BJ (cell line): ENCODE measurements at regions not wholly inside any gene's neighbourhood (a gene's known extent, or its start where the extent isn't known, plus 50 kb on each side); places are given as distances from the start of the nearest gene placed in this dataset. TPM values are rescaled to one million over a fixed set of nuclear protein-coding genes. Genes with fewer than 3 reads are reported as not detected.

Experiments
- CTCF ChIA-PET: fragments of 350-600 bp; formaldehyde crosslinking; extraction: SDS; loops from one replicate; lab custom pipeline; 2021; ENCODE audit warnings: antibody characterized with exemption, inconsistent platforms; lab: Yijun Ruan, JAX
- POLR2A ChIA-PET: fragments of 300-600 bp; sonication (Branson Sonifier 250); formaldehyde crosslinking; extraction: SDS; loops from one replicate; lab custom pipeline; 2021; ENCODE audit warnings: antibody characterized with exemption; lab: Charles Lee
- DNase-seq: peaks from one replicate; pipeline ENCODE4 v3.0.0-alpha.2; 2011; ENCODE audit warnings: low read depth
- H3K27me3 ChIP-seq: 2 replicates; pipeline ENCODE4 v1.6.0; 2011; ENCODE audit warnings: low read length; ENCODE audit not compliant: control insufficient read depth, insufficient read depth
- H3K36me3 ChIP-seq: 2 replicates; pipeline ENCODE4 v1.5.1; 2011; ENCODE audit warnings: low read length; ENCODE audit not compliant: control insufficient read depth, insufficient read depth
- H3K4me3 ChIP-seq: 2 replicates; pipeline ENCODE4 v1.5.1; 2011; ENCODE audit warnings: low read depth, mild to moderate bottlenecking, control low read depth, low read length
- small RNA-seq: library from RNA; depleted of rRNA; stranded (forward); fragments of <200 nt; gene quantifications from one replicate; pipeline ENCODE3, GENCODE V24; 2012; ENCODE audit warnings: low replicate concordance, low read depth; ENCODE audit not compliant: insufficient read length
- TF ChIP-seq, protein P1 (sequence below): IDR thresholded peaks from 2 replicates; pipeline ENCODE4 v1.5.1; 2011; ENCODE audit warnings: low read depth, mild to moderate bottlenecking, control low read depth, inconsistent platforms, low read length, moderate library complexity; ENCODE audit not compliant: insufficient read depth

DNA sequence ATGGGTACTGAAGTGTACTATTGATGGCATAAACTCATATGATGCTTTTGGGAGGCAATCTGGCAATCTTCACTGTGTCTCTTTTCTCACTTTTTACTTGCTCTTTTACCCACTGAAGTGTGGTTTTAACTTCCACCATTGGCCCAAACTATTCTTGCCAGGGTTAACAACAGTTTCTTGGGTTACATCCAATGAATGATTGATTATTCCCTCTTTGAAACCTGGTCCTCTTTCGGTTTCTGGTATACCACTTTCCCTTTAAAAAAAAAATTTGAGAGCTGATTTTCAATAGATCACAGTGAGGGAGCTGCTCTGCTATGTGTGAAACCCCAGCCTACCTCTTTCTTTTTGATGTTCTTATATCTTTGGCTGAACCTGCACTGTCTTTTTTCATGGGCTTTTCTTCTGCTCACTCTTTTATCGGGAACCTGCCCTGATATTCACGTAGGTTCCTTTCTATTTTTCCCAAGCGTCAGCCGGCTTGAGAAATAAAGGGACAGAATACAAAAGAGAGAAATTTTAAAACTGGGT, 56.1 kb upstream of the OR4E1 start:
- POLR2A ChIA-PET, result no interaction called here
- Histone ChIP-seq H3K36me3 (no peaks in the 10 kb centered on the region), H3K4me3 (no peak overlapping the region), H3K27me3 (no peaks in the 10 kb centered on the region)
- CTCF ChIA-PET, result no interaction called here
- DNase-seq, result no peak
- TF ChIP-seq, protein P1, sequence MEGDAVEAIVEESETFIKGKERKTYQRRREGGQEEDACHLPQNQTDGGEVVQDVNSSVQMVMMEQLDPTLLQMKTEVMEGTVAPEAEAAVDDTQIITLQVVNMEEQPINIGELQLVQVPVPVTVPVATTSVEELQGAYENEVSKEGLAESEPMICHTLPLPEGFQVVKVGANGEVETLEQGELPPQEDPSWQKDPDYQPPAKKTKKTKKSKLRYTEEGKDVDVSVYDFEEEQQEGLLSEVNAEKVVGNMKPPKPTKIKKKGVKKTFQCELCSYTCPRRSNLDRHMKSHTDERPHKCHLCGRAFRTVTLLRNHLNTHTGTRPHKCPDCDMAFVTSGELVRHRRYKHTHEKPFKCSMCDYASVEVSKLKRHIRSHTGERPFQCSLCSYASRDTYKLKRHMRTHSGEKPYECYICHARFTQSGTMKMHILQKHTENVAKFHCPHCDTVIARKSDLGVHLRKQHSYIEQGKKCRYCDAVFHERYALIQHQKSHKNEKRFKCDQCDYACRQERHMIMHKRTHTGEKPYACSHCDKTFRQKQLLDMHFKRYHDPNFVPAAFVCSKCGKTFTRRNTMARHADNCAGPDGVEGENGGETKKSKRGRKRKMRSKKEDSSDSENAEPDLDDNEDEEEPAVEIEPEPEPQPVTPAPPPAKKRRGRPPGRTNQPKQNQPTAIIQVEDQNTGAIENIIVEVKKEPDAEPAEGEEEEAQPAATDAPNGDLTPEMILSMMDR, result no peak

DNA sequence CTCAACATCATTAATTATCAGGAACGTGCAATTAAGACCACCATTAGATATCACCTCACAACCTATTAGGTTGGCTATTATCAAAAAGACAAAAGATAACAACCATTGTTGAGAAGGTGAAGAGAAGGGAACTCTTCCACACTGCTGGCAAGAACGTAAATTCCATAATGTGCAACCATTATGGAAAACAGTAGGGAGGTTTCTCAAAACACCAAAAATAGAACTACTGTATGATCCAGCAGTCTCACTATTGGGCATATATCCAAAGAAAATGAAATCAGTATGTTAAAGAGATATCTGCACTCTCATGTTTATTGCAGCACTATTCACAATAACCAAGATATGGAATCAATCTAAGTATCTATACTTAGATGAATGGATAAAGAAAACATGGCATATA, 51.6 kb upstream of the OR4E1 start:
- POLR2A ChIA-PET, result no interaction called here

DNA sequence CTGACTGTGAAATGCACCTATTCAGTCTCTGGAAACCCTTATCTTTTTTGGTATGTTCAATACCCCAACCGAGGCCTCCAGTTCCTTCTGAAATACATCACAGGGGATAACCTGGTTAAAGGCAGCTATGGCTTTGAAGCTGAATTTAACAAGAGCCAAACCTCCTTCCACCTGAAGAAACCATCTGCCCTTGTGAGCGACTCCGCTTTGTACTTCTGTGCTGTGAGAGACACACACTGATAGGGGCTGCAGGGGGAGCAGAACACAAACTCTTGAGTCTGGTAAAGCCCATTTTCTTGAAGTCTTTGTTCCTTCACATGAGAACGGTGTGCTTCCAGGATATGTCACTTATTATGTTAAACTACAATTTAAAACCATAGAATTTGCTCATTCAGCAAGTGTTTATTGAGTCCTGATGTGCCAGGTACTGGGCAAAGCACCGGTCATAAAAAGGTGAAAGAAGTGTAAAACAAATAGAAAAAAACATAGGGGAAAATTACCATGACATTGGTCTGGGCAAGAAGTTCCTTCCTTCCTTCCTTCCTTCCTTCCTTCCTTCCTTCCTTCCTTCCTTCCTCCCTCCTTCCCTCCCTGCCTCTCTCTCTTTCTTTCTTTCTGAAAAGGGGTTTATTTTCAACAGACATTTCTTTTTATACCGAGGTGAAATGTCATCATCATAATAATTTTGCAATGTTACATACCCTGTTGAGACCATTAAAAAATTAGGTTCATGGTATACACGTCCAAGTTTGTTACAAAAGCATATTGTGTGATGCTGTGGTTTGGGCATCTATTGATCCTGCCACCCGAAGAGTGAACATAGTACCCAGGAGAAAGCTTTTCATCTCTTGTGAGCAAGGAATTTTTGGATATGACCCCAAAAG, 50.7 kb upstream of the OR4E1 start:
- Histone ChIP-seq H3K4me3 (no peak overlapping the region), H3K36me3 (no peaks in the 10 kb centered on the region), H3K27me3 (no peaks in the 10 kb centered on the region)
- DNase-seq, result no peak
- POLR2A ChIA-PET, result no interaction called here
- CTCF ChIA-PET, result interaction anchor here (1.4 kb wide), 1 partner anchor 13 kb away, joined by 5 read pairs; no protein-coding TSS in a partner anchor
- TF ChIP-seq, protein P1, result no peak

More for the DNA sequence above, 51.6 kb upstream of the OR4E1 start:
- DNase-seq, result no peak
- H3K4me3 ChIP-seq, result no peak overlapping the region
- CTCF ChIA-PET, result interaction anchor here (0.6 to 1.4 kb wide), 3 partner anchors 14 to 538 kb away, joined by 3 to 5 read pairs (median 3); no protein-coding TSS in a partner anchor
- H3K36me3 ChIP-seq, result no peaks in the 10 kb centered on the region
- no peaks in the 10 kb centered on the region for H3K27me3 ChIP-seq
- TF ChIP-seq, protein P1, result no peak

DNA sequence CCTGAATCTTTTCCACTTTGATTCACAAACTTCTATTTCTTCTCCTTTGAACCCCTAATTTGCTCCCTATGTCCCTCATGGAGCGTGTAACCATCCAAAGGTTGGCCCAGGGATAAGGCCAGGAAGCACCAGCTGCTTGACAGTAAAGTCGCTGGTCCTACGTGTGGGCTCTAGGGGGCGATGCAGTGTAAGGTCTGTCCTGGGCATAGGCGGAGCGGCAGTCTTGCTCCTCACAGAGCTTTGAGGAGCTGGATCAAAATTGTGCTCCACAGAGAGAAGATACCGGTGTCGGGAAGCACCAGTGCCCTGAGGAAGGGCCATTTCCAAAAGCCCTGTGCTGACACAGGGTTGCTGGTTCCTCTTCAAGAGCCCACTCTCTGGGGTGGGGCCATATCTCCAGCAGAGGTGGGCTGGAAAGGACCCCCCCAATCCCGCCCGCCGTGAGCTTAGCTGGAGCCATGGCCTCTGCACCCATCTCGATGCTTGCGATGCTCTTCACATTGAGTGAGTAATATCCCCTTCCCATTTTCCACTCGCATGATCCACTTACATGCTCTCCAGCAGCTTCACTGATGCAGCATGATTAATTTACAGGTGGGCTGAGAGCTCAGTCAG, 49.9 kb upstream of the OR4E1 start:
- H3K4me3 ChIP-seq, result no peak overlapping the region
- POLR2A ChIA-PET, result no interaction called here
- DNase-seq, result no peak

More for the DNA sequence above, 49.9 kb upstream of the OR4E1 start:
- TF ChIP-seq, protein P1, result no peak
- CTCF ChIA-PET, result interaction anchor here (2.3 kb wide), 1 partner anchor 12 kb away, joined by 9 read pairs; no protein-coding TSS in a partner anchor
- Histone ChIP-seq H3K27me3 (no peaks in the 10 kb centered on the region), H3K36me3 (no peaks in the 10 kb centered on the region)

Small RNA genes in the stretch of these regions (small RNA-seq; reads per million reads assigned to genes)
- gene AC245505.1, result not detected
- gene TRAJ30, result not detected
- gene TRAJ31, result not detected
- not detected for gene TRAJ32
- gene TRAJ33, result not detected
- gene TRAJ34, result not detected
- gene TRAJ35, result not detected
- not detected for gene TRAJ36
- not detected for gene TRAJ37
- gene TRAJ38, result not detected
- gene TRAJ39, result not detected
- not detected for gene TRAJ40
- gene TRAJ41, result not detected
- gene TRAJ42, result not detected
- gene TRAJ43, result not detected
- gene TRAJ44, result not detected
- not detected for gene TRAJ45
- not detected for gene TRAJ46
- gene TRAJ47, result not detected
- gene TRAJ48, result not detected
- gene TRAJ49, result not detected
- gene TRAJ50, result not detected
- not detected for gene TRAJ51
- not detected for gene TRAJ52
- not detected for gene TRAJ53
- not detected for gene TRAJ54
- gene TRAJ55, result not detected
- gene TRAJ56, result not detected
- not detected for gene TRAJ57
- gene TRAJ58, result not detected
- not detected for gene TRAJ59
- not detected for gene TRAJ60
- not detected for gene TRAJ61
- gene TRAV15, result not detected
- gene TRDD1, result not detected
- not detected for gene TRDD2
- not detected for gene TRDD3
- gene TRDJ1, result not detected
- not detected for gene TRDJ2
- gene TRDJ3, result not detected
- gene TRDJ4, result not detected
- gene TRDV1, result not detected
